ENCODE measurements at regions not wholly inside any gene's neighbourhood (a gene's known extent, or its start where the extent isn't known, plus 50 kb on each side); places are given as distances from the start of the nearest gene placed in this dataset.

DNA sequence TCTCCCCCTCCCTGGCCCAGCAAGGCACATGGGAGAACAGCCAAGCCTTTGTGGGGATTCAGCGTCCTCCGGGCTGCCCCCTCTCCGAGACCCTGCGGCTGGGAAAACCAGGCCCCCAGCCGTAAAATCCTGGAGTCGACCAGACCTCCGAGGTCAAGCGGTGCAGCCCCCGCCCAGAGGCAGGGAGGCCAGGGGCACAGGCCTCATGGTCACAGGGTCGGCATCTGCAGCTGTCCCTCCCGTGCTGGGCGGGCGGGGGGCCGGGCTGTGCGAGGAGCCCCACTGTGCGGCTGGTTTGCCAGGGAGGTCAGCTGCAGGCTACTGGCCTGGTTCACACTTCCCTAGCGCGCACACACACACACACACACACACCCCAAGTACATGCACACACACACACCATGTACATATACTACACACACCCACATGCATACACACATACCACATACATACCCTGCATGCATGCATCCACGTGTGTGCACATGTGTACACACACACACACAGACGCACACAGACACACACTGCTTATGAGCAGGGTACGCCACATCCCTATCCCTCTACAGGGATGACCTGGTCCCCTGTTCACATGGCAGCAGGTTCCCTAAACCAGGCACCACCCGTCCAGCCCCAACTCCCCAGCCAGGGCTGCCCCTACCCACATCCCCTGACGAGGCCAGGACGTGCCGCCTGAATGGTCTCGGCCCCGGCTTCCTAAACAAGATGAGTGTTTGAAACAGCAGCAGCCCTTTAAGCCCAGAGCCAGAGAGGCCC is 108.9 kb upstream of the CIBAR2 start:
- WGBS: 75% methylated on average over 10 of the region's 27 CpGs
- H3K36me3 ChIP-seq: no peaks in the 10 kb centered on the region
- H3K27me3 ChIP-seq: no peaks in the 10 kb centered on the region
- no peak overlapping the region for H3K27ac ChIP-seq
- H3K4me3 ChIP-seq: no peak overlapping the region
- peaks cover 28% of the 10 kb centered on the region for H3K4me1 ChIP-seq
- no peaks in the 10 kb centered on the region for H3K9me3 ChIP-seq
- TF ChIP-seq, protein P1, sequence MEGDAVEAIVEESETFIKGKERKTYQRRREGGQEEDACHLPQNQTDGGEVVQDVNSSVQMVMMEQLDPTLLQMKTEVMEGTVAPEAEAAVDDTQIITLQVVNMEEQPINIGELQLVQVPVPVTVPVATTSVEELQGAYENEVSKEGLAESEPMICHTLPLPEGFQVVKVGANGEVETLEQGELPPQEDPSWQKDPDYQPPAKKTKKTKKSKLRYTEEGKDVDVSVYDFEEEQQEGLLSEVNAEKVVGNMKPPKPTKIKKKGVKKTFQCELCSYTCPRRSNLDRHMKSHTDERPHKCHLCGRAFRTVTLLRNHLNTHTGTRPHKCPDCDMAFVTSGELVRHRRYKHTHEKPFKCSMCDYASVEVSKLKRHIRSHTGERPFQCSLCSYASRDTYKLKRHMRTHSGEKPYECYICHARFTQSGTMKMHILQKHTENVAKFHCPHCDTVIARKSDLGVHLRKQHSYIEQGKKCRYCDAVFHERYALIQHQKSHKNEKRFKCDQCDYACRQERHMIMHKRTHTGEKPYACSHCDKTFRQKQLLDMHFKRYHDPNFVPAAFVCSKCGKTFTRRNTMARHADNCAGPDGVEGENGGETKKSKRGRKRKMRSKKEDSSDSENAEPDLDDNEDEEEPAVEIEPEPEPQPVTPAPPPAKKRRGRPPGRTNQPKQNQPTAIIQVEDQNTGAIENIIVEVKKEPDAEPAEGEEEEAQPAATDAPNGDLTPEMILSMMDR (IDR thresholded peaks at IDR 0.05): no peak
- TF ChIP-seq EP300 (IDR thresholded peaks at IDR 0.05): no peak
- TF ChIP-seq POLR2AphosphoS5 (IDR thresholded peaks at IDR 0.05): no peak
- TF ChIP-seq POLR2A (IDR thresholded peaks at IDR 0.05): no peak
- no peak for DNase-seq (ENCODE audit: low spot score in 2 of 2)

DNA sequence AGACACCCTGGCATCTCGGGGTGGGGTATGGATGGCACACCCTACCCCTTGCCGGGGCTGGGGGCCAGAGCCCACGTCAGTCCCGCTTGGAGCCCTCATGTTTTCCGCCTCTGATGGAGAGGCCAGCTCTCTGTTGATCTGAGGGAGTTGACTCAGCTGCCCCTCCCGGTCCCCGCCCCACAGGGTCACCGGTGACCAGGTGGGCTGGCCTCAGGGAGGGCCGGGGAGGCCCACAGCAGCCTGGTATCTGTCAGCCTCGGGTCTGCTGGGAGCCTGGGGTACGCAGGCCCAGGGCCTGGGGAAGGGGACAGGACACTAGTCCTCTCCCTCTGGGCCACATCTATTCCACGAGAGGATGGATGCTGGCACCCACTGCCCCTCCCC is 109.5 kb upstream of the CIBAR2 start:
- TF ChIP-seq POLR2A (IDR thresholded peaks at IDR 0.05) (no peak), EP300 (IDR thresholded peaks at IDR 0.05) (no peak), POLR2AphosphoS5 (IDR thresholded peaks at IDR 0.05) (no peak)
- TF ChIP-seq, protein P1 (IDR thresholded peaks at IDR 0.05): no peak
- Histone ChIP-seq H3K4me3 (no peak overlapping the region), H3K36me3 (no peaks in the 10 kb centered on the region), H3K27me3 (no peaks in the 10 kb centered on the region), H3K9me3 (no peaks in the 10 kb centered on the region), H3K27ac (no peak overlapping the region), H3K4me1 (peaks cover 28% of the 10 kb centered on the region)
- 86% methylated on average over 5 of the region's 12 CpGs for WGBS
- DNase-seq (ENCODE audit: low spot score in 2 of 2): no peak

DNA sequence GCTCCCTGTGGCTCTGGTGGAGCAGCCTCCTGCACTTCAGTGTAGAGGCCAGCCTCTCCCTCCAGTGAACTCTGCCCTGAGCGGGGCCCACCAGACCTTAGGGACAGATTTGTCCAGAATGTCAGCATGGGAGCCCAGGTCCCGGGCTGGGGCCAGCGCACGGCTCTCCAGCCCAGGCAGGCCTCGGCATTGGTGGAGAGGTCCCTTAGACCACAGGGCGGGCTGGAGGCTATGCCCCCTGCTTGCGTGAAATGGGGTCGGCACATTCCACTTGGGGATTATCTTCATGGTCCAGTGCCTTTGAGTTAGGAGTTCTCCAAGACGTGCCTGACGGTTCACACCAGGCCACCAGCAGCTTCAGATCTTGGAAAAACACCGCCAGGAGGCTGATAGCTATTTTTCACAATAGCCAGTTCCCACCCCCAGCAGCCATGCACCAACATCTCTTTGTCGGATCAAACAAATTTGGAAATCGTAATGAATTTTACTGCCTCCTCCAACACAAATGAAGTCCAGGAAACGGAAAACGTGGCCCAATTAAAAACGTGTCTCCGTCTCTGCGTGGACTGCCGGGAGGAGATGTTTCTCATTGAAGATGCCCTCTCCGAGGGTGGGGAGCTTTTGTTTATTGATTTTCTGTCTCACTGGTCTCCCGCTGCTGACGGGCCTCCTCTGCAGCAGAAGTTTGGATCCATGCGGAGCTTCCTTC is 110.0 kb upstream of the CIBAR2 start:
- Histone ChIP-seq H3K4me1 (peaks cover 28% of the 10 kb centered on the region), H3K27ac (no peak overlapping the region), H3K27me3 (no peaks in the 10 kb centered on the region), H3K4me3 (no peak overlapping the region), H3K9me3 (no peaks in the 10 kb centered on the region), H3K36me3 (no peaks in the 10 kb centered on the region)
- DNase-seq (ENCODE audit: low spot score in 2 of 2): no peak
- TF ChIP-seq POLR2AphosphoS5 (IDR thresholded peaks at IDR 0.05) (no peak), EP300 (IDR thresholded peaks at IDR 0.05) (no peak), POLR2A (IDR thresholded peaks at IDR 0.05) (no peak)
- TF ChIP-seq, protein P1 (IDR thresholded peaks at IDR 0.05): no peak
- WGBS: 77% methylated on average over 16 of the region's 23 CpGs

DNA sequence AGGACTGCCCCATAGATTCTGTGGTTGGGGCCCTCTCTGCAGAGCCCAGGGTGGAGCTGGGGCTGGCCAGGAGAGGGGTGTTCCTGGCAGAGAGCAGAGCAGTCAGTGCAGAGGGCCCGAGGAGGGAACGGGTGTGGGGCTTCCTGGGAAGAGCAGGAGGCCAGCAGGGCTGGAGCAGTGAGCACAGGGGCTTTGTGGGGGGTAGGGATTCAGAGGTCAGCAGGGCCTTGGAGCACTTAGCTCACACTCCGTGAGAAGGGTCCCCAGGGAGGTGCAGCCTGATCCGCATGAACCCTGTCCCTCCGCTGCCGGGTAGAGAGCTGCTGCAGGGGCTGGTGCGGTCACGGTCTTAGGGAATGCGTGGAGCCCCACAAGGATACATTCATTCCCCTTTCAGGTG is 113.0 kb upstream of the CIBAR2 start:
- Histone ChIP-seq H3K36me3 (no peaks in the 10 kb centered on the region), H3K4me1 (peaks cover 29% of the 10 kb centered on the region), H3K27ac (no peak overlapping the region), H3K9me3 (no peaks in the 10 kb centered on the region), H3K27me3 (no peaks in the 10 kb centered on the region), H3K4me3 (no peak overlapping the region)
- WGBS: 77% methylated on average over 3 of the region's 9 CpGs
- no peak for DNase-seq (ENCODE audit: low spot score in 2 of 2)
- TF ChIP-seq POLR2AphosphoS5 (IDR thresholded peaks at IDR 0.05): no peak
- no peak for TF ChIP-seq EP300 (IDR thresholded peaks at IDR 0.05)
- TF ChIP-seq, protein P1 (IDR thresholded peaks at IDR 0.05): no peak
- TF ChIP-seq POLR2A (IDR thresholded peaks at IDR 0.05): no peak

DNA sequence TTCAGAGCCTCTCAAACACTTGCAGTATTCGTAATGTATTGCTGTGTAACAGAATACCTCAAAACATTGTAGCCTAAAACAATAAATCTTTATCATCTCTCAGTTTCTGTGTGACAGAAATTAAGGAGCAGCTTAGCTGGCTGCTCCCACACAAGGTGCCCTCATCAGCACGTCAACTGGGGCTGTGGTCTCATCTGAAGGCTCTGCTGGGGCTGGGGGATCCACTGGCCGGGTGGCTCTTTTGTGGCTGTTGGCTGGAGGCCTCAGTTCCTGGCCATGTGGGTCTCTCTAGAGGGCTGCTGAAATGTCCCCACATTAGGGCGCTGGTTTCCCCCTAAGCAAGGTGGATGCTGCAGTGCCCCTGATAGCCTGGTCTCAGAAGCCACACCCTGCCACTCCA is 113.4 kb upstream of the CIBAR2 start:
- TF ChIP-seq POLR2AphosphoS5 (IDR thresholded peaks at IDR 0.05): no peak
- no peak for TF ChIP-seq EP300 (IDR thresholded peaks at IDR 0.05)
- TF ChIP-seq, protein P1 (IDR thresholded peaks at IDR 0.05): no peak
- TF ChIP-seq POLR2A (IDR thresholded peaks at IDR 0.05): no peak
- Histone ChIP-seq H3K4me3 (no peak overlapping the region), H3K9me3 (no peaks in the 10 kb centered on the region), H3K27ac (no peak overlapping the region), H3K4me1 (peaks cover 24% of the 10 kb centered on the region), H3K36me3 (no peaks in the 10 kb centered on the region), H3K27me3 (no peaks in the 10 kb centered on the region)
- WGBS: 94% methylated on average over 2 of the region's 4 CpGs
- no peak for DNase-seq (ENCODE audit: low spot score in 2 of 2)
